Islet precursor cell (in vitro differentiated cells): ENCODE measurements at regions not wholly inside any gene's neighbourhood (a gene's known extent, or its start where the extent isn't known, plus 50 kb on each side); places are given as distances from the start of the nearest gene placed in this dataset.

Source experiments
- DNase-seq: peaks from one replicate; pipeline ENCODE4 v3.0.0-alpha.2; 2018

DNA sequence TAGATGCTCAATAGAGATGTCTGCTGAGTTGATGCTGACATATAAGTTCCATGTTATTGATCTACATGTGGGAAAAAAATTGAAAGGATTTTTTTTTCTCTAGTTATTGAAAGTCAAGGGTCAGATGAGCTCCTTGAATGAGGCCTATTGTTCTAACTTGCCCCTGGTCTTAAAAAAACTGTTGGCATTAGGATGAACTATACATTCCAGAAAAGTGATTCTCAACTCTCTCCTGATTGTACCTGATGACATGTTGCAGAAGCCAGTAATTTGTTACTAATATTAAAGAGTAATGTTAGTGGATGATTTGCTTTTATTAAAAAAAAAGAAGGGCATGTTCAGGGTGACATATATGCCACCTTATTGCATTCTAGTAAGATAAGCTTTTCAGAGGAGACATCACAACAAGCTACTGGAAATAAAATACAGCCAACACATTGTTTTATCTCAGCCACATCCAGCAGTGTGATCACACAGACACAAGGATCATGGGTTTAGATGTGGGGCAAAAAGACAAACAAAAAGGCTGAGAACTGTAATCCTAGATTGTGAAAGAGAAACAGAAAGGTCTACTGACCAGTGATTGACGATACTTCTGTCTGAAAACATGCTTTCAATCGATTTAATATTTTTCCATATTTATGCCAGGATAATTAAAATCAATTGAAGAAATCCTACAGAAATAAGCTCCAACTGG, 1314.1 kb upstream of the C9orf72 start:
- DNase-seq = no peak

DNA sequence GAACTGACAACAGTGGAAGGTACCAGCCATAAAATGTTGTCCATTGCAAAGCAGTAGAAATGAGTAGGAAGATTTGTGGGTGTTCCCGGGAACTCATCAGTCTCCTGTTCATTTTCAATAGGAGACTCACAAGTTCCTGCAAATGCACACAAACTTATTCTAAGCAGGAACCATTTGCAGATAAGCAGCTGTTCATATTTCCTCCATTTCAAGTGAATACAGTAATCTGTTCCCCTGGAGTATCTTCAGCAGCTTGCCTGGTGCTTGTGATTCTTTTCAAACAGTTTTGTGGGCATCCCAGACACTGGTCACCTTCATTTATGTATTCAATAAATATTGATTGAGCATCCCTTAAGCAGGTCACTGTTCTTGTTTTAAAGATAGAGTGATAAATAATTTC, 1315.5 kb upstream of the C9orf72 start:
- DNase-seq = no peak

DNA sequence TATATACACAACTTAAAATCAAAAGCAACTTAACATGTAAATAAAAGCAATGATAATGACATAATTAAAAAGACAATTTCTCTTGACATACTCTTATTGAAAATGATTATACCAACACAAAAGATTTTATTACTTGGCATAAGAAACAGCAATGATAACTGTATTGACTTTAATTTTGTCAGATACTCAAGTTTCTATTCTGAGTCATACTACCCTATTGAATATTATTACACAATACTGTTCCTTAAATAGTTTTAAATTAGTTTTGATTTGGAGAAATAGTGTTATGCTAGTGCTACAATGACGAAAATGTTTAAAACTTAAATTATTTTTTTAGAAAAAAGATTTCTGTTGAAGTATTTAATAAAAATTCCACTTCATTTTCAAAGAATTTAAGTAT, 1319.3 kb upstream of the C9orf72 start:
- DNase-seq = no peak

DNA sequence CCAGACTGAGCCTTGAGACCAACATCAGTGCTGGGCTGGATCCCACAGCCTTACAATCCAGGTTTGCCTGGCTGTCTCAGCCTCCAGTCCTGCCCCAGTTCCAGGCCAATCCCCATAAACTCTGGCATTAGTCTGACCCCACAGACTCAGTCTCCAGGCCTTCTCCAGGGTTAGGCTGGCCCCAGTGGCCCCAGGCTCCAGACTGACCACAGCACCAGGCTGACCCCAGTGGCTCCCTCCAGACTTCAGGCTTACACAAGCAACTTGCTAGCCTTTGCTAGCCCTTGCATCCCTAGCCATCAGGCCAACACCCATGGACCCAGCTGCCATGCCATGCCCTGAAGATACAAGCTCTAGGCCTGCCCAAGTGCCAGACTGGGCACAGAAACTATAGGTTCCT, 1326.0 kb upstream of the C9orf72 start:
- DNase-seq = no peak

DNA sequence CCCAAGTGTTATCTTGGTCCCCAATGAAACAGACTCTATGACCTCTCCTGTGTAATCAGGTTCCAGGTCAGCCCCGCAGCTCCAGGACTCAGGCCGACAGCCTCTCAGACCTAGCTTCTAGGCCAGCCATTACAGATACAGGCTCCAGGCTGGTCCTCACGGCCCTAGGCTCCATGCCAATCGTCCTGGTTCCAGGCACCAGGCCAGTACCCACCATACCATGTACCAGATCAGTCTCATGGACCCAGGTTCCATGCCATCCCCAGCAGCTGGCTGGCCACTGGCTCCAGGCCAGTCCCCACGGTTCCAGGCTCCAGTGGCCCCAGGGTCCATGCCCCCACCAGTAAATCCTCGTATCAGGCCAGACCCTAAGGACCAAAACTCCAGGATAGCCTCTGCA, 1326.6 kb upstream of the C9orf72 start:
- DNase-seq = no peak

DNA sequence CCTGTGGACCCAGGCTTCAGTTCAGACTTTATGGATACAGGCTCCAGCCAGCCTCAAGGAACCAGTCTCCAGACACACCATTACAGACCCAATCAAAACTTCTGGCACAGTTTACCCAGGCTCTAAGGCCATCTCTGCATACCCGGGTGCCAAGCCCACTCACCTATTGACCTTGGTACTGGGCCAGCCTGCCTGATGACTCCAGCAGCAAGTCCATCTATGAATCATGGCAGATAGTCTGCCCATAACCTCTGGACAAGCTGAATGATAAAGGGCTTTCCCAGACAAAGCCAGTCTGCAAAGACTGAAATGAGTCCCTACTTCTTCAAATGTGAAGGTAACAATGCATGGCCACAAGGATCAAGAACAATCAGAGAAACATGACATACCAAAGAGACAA, 1327.1 kb upstream of the C9orf72 start:
- no peak for DNase-seq

DNA sequence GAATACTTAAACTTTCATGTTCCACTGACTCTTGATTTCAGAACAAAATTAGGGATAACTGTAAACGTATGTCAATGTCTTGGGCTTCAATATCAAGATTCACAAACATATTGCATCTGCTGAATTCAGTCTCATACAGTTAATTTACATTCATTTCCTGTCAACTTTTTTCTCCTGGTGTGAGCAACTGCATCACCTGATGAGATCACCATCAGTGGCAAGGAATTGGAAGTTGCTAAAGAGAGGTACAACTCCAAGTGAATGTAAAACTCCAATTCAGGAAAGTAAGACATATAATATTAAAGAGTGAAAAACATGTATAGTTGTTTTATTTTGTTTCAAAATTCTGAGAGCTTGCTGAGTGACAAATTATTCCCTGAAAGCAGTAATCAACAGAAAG, 1336.2 kb upstream of the C9orf72 start:
- DNase-seq = no peak

DNA sequence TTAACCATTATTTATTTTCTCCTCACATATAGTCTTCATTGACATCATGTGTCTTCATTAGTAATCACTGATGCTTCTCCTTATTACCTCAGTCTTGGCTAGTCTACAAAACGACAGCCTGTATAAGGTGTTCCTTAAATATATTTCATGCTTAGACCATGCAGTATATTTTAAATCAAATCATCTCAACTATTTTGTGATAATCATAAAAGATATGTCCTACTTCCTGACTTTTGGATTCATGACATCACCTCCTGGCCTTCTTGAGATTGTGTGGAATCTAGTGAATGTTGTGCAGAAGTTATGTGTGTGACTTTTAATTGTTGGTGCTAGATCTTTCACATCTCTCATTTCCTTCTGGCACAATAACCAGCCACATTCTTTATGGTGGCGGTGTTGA, 1339.3 kb upstream of the C9orf72 start:
- no peak for DNase-seq

DNA sequence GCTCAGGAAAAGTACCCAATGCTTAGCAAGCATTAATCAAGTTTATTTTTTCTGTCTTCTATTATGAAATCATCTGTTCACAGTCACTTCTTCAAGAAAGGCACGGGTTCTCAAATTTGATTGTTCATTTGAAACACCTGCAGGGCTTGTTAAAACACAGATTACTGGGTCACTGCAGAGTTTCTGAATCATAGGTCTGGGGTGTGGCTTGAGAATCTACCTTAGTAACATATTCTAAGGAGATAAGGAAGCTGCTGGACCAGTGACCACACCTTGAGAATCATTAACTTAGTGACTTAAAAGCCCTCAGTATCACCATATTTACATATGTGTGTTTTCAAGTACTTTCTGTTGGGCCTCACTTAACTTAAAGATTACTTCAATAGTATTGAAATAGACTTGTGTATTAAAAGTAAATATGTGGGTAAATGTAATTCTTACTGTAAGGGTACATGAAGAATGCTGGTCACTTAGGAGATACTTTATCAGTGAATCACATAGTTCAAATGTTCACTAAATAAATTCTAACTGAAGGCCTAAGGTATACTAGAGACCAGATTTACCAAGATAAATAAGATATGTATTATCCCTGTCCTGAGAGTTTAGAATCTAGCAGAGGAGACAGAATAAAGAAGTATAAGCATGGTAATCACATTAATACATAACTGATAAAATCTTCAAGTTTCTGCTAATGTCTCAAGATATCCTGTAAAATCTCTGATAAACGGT, 1342.1 kb upstream of the C9orf72 start:
- no peak for DNase-seq

DNA sequence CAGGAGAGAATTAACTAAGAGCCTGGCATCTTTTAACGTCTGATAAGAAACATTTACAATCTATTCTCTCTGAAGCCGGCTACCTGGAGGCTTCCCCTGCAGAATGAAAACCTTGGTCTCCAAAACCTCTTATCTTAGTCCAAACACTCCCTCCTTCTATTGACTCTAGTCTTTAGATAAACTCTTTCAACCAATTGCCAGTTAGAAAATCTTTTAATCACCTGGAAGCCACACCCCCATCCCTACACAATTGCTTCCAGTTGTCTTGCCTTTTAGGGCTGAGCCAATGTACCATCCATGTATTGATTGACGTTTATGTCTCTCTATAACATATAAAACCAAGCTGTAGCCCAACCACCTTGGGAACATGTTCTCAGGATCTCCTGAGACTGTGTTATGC, 1343.1 kb upstream of the C9orf72 start:
- no peak for DNase-seq

DNA sequence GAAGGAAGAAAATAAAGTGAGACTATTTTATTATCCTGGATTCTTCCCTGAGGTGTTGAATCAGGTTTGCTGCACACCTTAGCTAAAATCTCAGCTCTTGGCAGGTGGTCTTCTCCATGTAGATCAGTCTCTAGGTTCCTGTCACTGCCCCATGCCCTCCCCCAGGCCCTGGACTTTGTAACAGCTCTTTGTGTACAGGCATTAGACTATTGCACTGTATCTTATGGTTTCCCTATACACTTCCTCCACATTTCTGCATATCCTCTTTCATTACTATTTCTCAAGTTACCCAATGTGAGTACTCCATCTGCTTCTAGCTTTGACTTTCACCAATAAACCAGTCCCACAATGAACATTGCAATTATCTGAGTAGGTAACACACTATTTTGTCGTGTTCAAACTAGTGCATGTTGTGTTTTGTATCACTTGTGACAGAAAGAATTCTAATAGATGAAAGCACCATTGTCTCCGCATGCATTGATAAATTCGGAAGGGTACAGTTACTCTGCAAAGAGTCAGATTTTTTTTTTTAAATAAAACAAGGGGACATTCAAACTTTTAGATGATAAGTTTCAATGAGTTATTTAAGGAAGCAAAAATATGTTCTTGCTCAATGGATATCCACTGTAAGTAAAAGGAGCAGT, 1348.7 kb upstream of the C9orf72 start:
- no peak for DNase-seq

DNA sequence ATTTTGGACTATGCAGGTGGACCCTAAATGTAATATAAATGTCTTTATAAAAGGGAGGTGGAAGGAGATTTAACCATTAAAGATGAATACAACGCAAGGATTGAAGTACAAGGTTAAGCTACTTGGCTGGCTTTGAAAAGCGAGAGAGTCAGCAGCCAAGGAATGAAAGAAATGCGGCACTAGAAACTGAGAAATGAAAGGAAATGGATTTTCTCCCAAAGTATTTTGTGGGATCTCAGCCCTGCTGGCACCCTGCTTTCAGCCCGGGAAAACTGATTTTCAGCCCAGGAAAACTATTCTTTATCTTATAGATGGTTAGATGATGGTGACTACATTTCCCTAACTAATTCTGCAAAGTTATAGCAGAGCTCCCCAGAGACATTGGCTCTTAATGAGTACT, 1349.6 kb upstream of the C9orf72 start:
- DNase-seq = no peak

DNA sequence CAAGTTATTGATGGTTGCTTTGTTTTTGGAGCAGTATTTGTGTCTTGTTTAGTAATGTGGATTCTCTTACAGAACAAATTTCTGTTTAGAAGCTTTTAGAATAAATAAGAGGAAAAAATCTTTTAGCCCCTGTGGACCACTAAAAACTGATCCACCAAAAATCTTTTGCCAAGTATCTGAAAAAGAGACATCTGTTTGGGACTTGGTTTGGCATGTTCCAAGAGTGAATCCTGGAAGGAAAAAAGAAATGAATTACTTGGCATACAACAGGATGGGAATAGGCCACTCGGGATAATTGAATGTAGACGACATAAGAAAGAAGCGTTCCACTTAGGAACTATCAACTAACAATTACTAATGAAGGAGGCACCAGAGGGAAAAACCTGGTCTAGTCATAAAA, 1350.1 kb upstream of the C9orf72 start:
- no peak for DNase-seq

DNA sequence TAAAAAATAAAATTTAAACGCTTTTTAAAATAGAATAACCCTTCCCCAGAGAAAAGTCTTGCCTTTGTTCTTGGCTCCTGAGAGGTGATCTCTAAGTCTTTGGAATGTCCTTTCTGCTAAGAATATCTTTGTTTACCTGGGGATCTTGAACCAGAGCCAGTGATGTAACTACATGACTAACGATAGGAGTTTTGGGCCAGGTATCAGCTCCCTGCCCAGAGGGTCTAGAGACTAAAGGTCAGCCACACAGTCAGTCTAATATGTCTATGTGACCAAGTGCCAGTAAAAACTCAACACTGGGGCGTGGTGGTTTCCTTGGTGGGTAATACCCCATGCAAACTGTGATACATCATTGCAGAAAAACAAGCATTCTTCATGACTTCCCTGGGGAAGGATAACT, 1351.9 kb upstream of the C9orf72 start:
- DNase-seq = peak; percentile 72

DNA sequence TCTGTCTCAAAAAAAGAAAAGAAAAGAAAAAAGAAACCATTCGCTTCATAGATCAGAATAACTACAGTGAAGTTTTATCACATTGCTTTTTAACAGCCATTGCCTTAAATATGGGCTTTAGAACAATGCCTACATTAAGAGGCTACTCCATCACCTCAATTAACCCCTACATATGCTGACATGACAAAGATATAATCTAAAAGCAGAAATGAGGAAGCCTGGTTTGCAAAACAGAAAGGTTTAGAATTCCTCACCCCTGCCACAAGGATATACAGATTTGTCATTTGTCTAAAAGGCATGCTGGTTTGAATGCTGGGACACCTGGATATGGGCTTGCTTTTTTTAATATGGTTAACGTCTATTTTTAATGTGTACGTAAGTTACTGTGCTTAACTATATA, 1353.0 kb upstream of the C9orf72 start:
- DNase-seq = no peak

DNA sequence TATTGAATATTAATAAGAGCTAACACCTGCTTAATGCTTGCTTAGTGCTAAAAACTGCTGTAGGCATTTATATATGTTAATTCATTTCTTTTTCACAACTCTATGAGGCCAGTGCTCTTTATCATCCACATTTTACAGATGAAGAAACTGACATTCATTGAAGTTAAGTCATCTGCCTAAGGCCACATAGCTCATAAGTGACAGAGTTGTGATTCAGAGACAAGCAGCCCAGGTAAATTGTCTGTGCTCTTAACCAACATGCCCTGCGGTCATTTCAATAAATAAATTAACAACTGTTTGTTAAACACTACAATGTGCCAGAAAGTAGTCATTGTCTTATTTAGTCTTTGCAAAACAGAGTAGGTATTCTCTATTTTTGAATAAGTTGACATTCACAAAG, 1354.4 kb upstream of the C9orf72 start:
- DNase-seq = no peak

DNA sequence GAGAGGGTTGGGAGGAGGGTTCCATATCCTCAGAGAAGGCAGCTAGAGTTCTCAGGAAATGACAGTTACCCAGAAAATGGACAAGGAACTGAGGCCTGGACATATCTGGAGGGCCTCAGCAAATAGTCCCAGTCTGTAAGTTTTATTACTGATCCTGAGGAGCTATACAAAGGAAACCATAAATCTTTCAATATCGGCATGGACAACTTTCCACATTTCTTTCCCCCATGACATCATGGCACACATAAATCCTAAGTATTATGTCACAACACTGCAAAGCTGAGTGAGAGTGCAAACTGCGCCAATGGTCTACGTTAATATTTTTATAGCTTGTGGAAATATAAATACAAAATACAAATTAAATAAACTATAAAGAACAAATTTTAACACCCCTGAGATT, 1356.2 kb upstream of the C9orf72 start:
- no peak for DNase-seq

DNA sequence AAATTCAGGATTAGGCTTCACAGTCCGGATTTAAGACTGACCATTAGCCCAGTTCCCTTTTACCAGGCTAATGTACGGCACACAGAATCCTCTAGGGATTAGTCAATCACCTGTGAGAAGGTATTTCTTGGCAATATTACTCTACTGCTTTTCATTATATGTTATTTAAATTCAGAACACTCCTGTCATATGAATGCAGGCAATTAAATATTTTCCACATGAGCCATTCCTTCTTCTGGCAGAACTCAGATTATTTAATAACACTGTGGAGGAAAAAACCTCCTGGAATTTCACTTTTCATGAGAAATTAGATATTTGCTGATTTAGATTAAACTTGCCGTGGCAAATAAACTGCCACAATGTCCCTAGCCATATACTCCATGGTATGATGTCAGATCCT, 1357.5 kb upstream of the C9orf72 start:
- no peak for DNase-seq

DNA sequence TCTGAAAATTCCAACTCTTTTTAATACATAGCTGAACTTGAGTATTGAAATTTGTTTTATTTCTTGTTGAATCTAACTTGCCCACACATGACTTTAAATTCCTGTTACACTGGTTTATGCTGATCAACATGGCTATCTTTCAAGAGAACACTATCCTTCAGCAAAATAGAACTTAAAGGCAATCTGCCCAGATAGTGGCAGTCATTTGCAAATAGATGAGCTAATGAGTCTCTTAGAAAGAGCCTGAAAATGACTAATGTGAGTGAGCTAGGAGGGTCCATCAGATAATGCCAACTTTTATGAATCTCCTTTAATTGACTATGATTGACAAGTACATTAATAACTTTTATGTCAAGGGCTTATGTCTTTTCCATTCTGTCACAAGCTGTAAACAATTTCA, 1360.8 kb upstream of the C9orf72 start:
- DNase-seq = no peak

DNA sequence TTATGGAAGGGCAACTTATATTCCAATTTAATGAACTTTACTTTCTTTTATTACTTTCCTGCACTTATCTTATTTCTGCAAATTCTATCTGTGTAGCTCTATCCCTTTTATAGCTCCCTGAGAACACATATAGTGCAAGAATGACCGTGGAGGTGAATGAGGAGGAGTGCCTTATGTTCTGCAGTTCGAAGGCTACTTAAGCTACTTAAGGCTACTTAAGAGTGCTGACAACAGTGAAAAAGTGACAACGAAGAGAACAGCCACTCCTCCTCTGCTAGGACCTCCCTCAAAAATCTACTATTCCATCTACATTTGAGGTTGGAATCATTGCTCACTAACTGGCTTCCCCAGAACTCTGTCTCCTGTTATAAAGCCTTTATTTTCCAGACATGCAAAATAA, 1365.7 kb upstream of the C9orf72 start:
- DNase-seq = no peak

DNA sequence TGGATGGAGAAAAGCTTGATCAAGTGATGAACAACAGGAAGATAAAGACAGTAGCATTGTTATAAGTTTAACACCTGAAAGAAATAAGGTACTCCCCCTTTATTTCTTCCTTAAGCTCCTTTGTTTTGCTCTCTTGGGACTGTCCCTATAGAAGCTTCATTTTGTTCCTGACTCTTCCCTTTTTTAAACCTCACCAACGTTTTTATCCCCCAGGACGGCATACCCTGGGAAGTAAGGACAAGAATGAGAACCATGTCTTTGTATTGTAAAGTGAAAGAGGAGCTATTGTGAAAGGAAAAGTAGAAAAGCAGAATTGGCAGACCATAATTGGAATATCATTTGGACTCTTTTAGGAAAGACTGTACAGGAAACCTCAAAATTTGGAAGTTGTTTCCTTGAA, 1368.6 kb upstream of the C9orf72 start:
- no peak for DNase-seq

DNA sequence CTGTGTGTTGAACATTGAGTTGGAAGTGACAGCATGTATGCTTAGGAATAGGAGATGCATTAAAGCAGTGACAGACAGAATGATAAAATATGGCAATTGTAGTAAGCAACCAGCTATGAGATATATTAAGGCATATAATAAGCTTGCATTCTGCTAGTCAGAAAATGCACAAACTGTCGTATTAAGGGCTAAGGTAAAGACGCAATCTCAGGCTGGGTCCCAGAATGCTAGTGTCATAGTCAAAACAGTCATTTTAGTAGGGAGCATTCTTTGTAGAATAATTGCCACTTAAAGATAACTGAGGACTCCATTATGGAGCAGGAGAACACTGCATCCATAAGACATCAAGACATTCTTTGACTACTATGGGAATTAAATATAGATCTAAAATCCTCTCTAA, 1369.7 kb upstream of the C9orf72 start:
- DNase-seq = no peak

DNA sequence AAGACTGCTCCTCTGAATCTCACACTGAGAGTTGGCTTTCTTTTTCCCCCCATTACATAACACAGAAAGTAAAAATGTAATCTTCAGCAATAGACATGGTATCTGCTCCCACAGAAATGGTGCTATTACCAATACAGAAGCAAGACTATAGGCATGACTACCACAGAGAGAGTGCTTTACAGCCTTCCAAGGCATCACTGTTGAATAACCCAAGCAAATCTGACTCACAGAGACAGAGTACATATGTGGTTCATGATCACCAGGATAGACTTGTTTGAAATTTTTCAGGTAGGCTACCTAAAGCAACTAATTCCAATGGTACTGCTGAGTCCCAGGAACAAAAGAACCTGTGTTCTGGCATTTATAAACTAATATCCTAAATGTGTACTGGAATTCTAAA, 1373.4 kb upstream of the C9orf72 start:
- DNase-seq = no peak

DNA sequence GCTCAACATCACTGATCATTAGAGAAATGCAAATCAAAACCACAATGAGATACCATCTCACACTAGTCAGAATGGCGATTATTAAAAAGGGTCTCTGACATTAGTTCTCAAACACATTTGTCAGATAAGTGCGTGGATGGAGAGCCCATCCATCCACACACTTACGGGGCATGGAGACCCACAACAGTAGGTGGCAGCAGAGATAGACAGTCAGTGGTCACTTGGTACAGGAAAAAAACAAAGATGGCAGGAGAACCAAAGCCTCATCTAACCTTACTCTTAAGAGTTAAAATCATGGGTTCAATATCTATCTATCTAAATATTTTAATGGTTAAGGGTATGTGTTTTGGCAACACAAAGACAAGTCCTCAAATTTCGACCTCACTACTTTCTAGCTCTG, 1378.7 kb upstream of the C9orf72 start:
- DNase-seq = no peak
